SK-N-MC (cell line): ENCODE measurements at regions not wholly inside any gene's neighbourhood (a gene's known extent, or its start where the extent isn't known, plus 50 kb on each side); places are given as distances from the start of the nearest gene placed in this dataset.

Source experiments
- EZH2 ChIP-seq: fragments of 200-600 bp; sonication (generic); IDR thresholded peaks from one replicate; pipeline ENCODE4 v1.6.1; 2017; ENCODE audit warnings: antibody characterized with exemption
- FOXP2 ChIP-seq: optimal IDR thresholded peaks from 2 replicates; pipeline ENCODE3; 2011; ENCODE audit warnings: mild to moderate bottlenecking, moderate library complexity; ENCODE audit not compliant: insufficient read depth; ENCODE audit errors: extremely low read length, control extremely low read depth
- POLR2AphosphoS5 ChIP-seq: IDR thresholded peaks from 2 replicates; pipeline ENCODE4 v1.6.1; 2012; ENCODE audit warnings: mild to moderate bottlenecking, low read depth, low read length, borderline replicate concordance

DNA sequence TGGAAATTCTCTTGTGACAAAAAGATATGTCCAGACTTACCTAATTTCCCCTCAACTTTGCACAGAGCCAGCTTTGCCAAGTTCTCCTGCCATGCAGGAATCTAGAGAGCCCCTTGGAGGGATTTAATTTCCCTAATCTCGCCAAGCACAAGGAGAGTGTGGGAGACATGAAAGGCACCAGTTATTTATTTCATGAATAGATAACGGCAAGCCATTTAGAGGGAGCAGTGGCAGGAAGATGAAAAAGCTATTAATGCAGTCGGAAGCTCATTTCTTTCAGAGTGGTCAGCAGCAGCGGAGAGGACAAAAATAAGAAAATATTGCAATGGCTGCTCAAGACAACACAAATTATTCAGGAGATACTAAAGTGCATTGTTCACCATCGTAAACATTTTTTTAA is 150.9 kb upstream of the WSCD2 start:
- TF ChIP-seq EZH2 (no peak), POLR2AphosphoS5 (no peak), FOXP2 (no peak)
